ENCODE measurements at regions not wholly inside any gene's neighbourhood (a gene's known extent, or its start where the extent isn't known, plus 50 kb on each side); places are given as distances from the start of the nearest gene placed in this dataset.

GRCh38 chr10:105872665-105873064 lies 1231.6 kb downstream of the SORCS3 start:
- no peak for TF ChIP-seq EP300 (IDR thresholded peaks at IDR 0.05)
- TF ChIP-seq CTCF (IDR thresholded peaks at IDR 0.05): no peak

Measured in esophagus muscularis mucosa (tissue), 3 donors.